ENCODE measurements at regions not wholly inside any gene's neighbourhood (a gene's known extent, or its start where the extent isn't known, plus 50 kb on each side); places are given as distances from the start of the nearest gene placed in this dataset.
"Not testable (repeated sequence)": the region's sequence is repeated elsewhere in the genome, so short reads cannot be mapped to it uniquely, and the experiment has no call there.

DNA sequence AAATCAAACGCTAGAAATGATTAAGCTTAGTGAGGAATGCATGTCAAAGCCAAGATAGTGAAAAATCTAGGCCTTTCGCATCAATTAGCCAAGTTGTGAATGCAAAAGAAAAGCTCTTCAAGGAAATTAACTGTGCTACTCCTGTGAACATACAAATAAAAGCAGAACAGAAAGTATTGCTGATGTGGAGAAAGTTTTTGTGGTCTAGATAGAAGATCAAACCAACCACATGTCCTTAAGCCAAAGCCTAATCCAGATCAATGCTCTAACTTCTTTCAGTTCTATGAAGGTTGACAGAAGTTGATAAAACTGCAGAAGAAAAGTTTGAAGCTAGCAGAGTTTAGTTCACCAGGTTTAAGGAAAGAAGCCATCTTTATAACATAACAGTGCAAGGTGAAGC is 1044.6 kb downstream of the CDH11 start:
- H3K27me3 ChIP-seq: no peaks in the 10 kb centered on the region
- H3K9me3 ChIP-seq: peaks cover 0 to 6% (median 1%) of the 10 kb centered on the region in 4 donors
- WGBS, 5 donors: 82 to 93% (median 91%) methylated on average over 2 of the region's 2 CpGs
- H3K4me3 ChIP-seq: no peak overlapping the region
- intact Hi-C loops (cut with DNase I; ENCODE audit: low total_unique reads): no loop called here
- no peak for DNase-seq
- no peaks in the 10 kb centered on the region for H3K36me3 ChIP-seq
- TF ChIP-seq EP300 (IDR thresholded peaks at IDR 0.05) (no peak), POLR2AphosphoS5 (IDR thresholded peaks at IDR 0.05) (no peak), POLR2A (IDR thresholded peaks at IDR 0.05) (no peak)
- TF ChIP-seq, protein P1, sequence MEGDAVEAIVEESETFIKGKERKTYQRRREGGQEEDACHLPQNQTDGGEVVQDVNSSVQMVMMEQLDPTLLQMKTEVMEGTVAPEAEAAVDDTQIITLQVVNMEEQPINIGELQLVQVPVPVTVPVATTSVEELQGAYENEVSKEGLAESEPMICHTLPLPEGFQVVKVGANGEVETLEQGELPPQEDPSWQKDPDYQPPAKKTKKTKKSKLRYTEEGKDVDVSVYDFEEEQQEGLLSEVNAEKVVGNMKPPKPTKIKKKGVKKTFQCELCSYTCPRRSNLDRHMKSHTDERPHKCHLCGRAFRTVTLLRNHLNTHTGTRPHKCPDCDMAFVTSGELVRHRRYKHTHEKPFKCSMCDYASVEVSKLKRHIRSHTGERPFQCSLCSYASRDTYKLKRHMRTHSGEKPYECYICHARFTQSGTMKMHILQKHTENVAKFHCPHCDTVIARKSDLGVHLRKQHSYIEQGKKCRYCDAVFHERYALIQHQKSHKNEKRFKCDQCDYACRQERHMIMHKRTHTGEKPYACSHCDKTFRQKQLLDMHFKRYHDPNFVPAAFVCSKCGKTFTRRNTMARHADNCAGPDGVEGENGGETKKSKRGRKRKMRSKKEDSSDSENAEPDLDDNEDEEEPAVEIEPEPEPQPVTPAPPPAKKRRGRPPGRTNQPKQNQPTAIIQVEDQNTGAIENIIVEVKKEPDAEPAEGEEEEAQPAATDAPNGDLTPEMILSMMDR (IDR thresholded peaks at IDR 0.05): no peak
- H3K27ac ChIP-seq: no peak overlapping the region
- no peaks in the 10 kb centered on the region for H3K4me1 ChIP-seq

- TF ChIP-seq, protein P1 (IDR thresholded peaks at IDR 0.05): no peak
- TF ChIP-seq POLR2AphosphoS5 (IDR thresholded peaks at IDR 0.05) (no peak), POLR2A (IDR thresholded peaks at IDR 0.05) (no peak), EP300 (IDR thresholded peaks at IDR 0.05) (no peak)
- no peaks in the 10 kb centered on the region for H3K36me3 ChIP-seq
- peaks cover 0 to 8% (median 3%) of the 10 kb centered on the region in 4 donors for H3K9me3 ChIP-seq
- H3K27me3 ChIP-seq: no peaks in the 10 kb centered on the region
- H3K4me3 ChIP-seq: no peak overlapping the region
- no peaks in the 10 kb centered on the region for H3K4me1 ChIP-seq
- WGBS, 5 donors: 53 to 75% (median 66%) methylated on average over 3 of the region's 3 CpGs
- intact Hi-C loops (cut with DNase I; ENCODE audit: low total_unique reads): no loop called here
- DNase-seq: peak in 1 of 2 donors; percentile 35
- no peak overlapping the region for H3K27ac ChIP-seq
Measured at GRCh38 chr16:64074706-64075105, 1047.2 kb downstream of the CDH11 start.

- H3K36me3 ChIP-seq; H3K27ac ChIP-seq; H3K27me3 ChIP-seq; H3K4me3 ChIP-seq; H3K9me3 ChIP-seq; intact Hi-C loops (cut with DNase I; ENCODE audit: low total_unique reads); DNase-seq; H3K4me1 ChIP-seq: not testable (repeated sequence)
- WGBS, 5 donors: 90 to 96% (median 96%) methylated on average over 10 to 34 of the region's 34 CpGs
Measured at GRCh38 chr16:64072131-64072730, 1049.6 kb downstream of the CDH11 start.

DNA sequence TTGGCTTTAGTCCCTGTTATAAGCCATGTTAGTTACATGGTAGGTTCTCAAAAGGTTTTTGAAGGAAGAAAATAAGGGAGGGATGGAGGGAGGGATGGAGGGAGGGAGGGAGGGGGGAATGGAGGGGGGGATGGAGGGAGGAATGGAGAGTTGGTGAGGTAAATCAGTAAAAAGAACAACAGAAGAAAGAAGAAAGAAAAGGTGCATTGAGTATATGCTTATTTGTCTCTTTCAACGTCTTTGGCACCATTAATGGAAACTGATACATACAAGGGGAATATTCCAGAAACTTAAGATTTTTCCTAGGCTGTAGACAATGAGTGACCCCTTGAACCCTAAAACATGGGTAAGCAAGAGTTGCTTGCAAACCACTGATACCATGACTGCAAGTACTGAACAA is 1056.3 kb downstream of the CDH11 start:
- H3K27ac ChIP-seq: no peak overlapping the region
- H3K9me3 ChIP-seq: no peaks in the 10 kb centered on the region
- 59 to 82% (median 70%) methylated on average over 1 of the region's 1 CpG for WGBS, 5 donors
- intact Hi-C loops (cut with DNase I; ENCODE audit: low total_unique reads): no loop called here
- DNase-seq: no peak
- H3K4me1 ChIP-seq: no peaks in the 10 kb centered on the region
- H3K27me3 ChIP-seq: no peaks in the 10 kb centered on the region
- no peak for TF ChIP-seq POLR2AphosphoS5 (IDR thresholded peaks at IDR 0.05)
- TF ChIP-seq, protein P1 (IDR thresholded peaks at IDR 0.05): no peak
- TF ChIP-seq EP300 (IDR thresholded peaks at IDR 0.05): no peak
- TF ChIP-seq POLR2A (IDR thresholded peaks at IDR 0.05): no peak
- no peaks in the 10 kb centered on the region for H3K36me3 ChIP-seq
- no peak overlapping the region for H3K4me3 ChIP-seq

GRCh38 chr16:64061621-64062020 is 1060.2 kb downstream of the CDH11 start:
- Histone ChIP-seq H3K36me3 (no peaks in the 10 kb centered on the region), H3K4me3 (no peak overlapping the region), H3K27me3 (no peaks in the 10 kb centered on the region), H3K9me3 (no peaks in the 10 kb centered on the region), H3K27ac (no peak overlapping the region), H3K4me1 (no peaks in the 10 kb centered on the region)
- DNase-seq: no peak
- 79 to 100% (median 86%) methylated on average over 1 of the region's 1 CpG for WGBS, 5 donors
- intact Hi-C loops (cut with DNase I; ENCODE audit: low total_unique reads): no loop called here
- TF ChIP-seq, protein P1 (IDR thresholded peaks at IDR 0.05): no peak
- TF ChIP-seq POLR2AphosphoS5 (IDR thresholded peaks at IDR 0.05) (no peak), POLR2A (IDR thresholded peaks at IDR 0.05) (no peak), EP300 (IDR thresholded peaks at IDR 0.05) (no peak)

Measured in stomach (tissue), 8 donors.